Stomach (tissue), 4 donors: ENCODE measurements at regions not wholly inside any gene's neighbourhood (a gene's known extent, or its start where the extent isn't known, plus 50 kb on each side); places are given as distances from the start of the nearest gene placed in this dataset.

ENCODE experiments used
- EP300 ChIP-seq: sonication (generic); formaldehyde crosslinking; IDR thresholded peaks from one replicate; pipeline ENCODE4 v1.6.1; 2017; ENCODE audit warnings: antibody characterized with exemption
- TF ChIP-seq, protein P1 (sequence below), 7 experiments: fragments of 450-650 bp in 4 of 7; fragments of 200-600 bp in 3 of 7; sonication (generic) in 3 of 7; IDR thresholded peaks; one replicate each; pipeline ENCODE4 v1.5.1; 2016 to 2019; ENCODE audit warnings: antibody characterized with exemption in 7 of 7, control low read depth in 2 of 7, mild to moderate bottlenecking in 1 of 7

DNA sequence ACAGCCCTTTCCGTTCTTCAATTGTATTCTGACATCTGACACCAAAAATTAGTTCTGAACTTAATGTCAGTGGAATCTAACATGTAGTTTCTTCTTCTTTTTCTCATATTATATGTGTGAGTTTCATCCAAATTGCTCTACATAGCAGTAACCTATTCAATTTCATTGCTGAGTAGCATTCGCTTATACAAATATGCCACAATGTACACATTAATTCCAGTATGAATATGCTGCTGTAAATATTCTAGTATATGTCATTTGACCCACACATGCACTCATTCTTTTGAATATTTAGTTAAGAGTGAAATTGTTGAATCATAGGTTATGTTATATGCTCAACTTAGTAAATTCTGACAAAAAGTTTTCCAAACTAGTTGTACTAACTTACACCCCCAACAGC lies 550.9 kb downstream of the CHSY3 start:
- TF ChIP-seq, protein P1, sequence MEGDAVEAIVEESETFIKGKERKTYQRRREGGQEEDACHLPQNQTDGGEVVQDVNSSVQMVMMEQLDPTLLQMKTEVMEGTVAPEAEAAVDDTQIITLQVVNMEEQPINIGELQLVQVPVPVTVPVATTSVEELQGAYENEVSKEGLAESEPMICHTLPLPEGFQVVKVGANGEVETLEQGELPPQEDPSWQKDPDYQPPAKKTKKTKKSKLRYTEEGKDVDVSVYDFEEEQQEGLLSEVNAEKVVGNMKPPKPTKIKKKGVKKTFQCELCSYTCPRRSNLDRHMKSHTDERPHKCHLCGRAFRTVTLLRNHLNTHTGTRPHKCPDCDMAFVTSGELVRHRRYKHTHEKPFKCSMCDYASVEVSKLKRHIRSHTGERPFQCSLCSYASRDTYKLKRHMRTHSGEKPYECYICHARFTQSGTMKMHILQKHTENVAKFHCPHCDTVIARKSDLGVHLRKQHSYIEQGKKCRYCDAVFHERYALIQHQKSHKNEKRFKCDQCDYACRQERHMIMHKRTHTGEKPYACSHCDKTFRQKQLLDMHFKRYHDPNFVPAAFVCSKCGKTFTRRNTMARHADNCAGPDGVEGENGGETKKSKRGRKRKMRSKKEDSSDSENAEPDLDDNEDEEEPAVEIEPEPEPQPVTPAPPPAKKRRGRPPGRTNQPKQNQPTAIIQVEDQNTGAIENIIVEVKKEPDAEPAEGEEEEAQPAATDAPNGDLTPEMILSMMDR (IDR thresholded peaks at IDR 0.05), result no peak
- no peak for TF ChIP-seq EP300
